Erythroblast (primary cell): ENCODE measurements at regions not wholly inside any gene's neighbourhood (a gene's known extent, or its start where the extent isn't known, plus 50 kb on each side); places are given as distances from the start of the nearest gene placed in this dataset.

Experiments
- GATA1 ChIP-seq: IDR thresholded peaks from 2 replicates; pipeline ENCODE4 v1.6.1; 2011; ENCODE audit warnings: low read depth, mild to moderate bottlenecking, control low read depth, low read length, moderate library complexity
- POLR2A ChIP-seq: IDR thresholded peaks from 2 replicates; pipeline ENCODE4 v1.6.1; 2011; ENCODE audit warnings: mild to moderate bottlenecking, low read length

- no peak for TF ChIP-seq POLR2A
- TF ChIP-seq GATA1 = no peak
Measured at GRCh38 chr2:51628917-51629316, 597.0 kb upstream of the NRXN1 start.
